Right cardiac atrium (tissue), 5 donors: ENCODE measurements at regions not wholly inside any gene's neighbourhood (a gene's known extent, or its start where the extent isn't known, plus 50 kb on each side); places are given as distances from the start of the nearest gene placed in this dataset.

Experiments
- ATAC-seq, 2 donors: fragments of 200-7000 bp; cut with Tn5 transposase; one replicate each; pipeline versions ENCODE4 v1.8.0 to v1.9.1; 2020; ENCODE audit warnings: moderate library complexity in 2 of 2, mild to moderate bottlenecking in 1 of 2
- DNase-seq, 3 donors: peaks; one replicate each; pipeline ENCODE4 v3.0.0-alpha.2; 2020
- H3K27ac ChIP-seq: one replicate; pipeline ENCODE4 v1.5.1; 2013; ENCODE audit warnings: mild to moderate bottlenecking, low read length, control low read depth, moderate library complexity
- H3K27me3 ChIP-seq: one replicate; pipeline ENCODE4 v1.6.1; 2013; ENCODE audit not compliant: control insufficient read depth, insufficient read depth
- H3K4me1 ChIP-seq: one replicate; pipeline ENCODE4 v1.6.1; 2013; ENCODE audit warnings: low read length; ENCODE audit not compliant: control insufficient read depth, insufficient read depth
- H3K4me3 ChIP-seq: one replicate; pipeline ENCODE4 v1.5.1; 2013; ENCODE audit warnings: low read length, control low read depth
- H3K9me3 ChIP-seq: one replicate; pipeline ENCODE4 v1.6.1; 2013; ENCODE audit warnings: low read length; ENCODE audit not compliant: control insufficient read depth
- whole genome bisulfite sequencing: extraction: QIAGEN DNeasy Blood & Tissue Kit; methylation state at CpG from one replicate; pipeline ENCODE4 v1.1.7; 2013; 5-methylcytosine and 5-hydroxymethylcytosine counted together
- intact Hi-C, 4 donors: fragments of 100-400 bp; cut with DNase I; formaldehyde crosslinking; loops; one replicate each; pipeline versions ENCODE4 v1.11.0 to v1.14.0; 2022 to 2023
- donor health status: healthy with polysubstance abuse.
- donor health status: DM: no; HTN: yes; CAD: no.
- donor health status: DM: no; HTN: no; CAD: no.
- donor health status: DM: no; HTN: yes; CAD: no; lungs with severe emphysema.
- donor health status: DM: yes; HTN: yes; CAD: no.

DNA sequence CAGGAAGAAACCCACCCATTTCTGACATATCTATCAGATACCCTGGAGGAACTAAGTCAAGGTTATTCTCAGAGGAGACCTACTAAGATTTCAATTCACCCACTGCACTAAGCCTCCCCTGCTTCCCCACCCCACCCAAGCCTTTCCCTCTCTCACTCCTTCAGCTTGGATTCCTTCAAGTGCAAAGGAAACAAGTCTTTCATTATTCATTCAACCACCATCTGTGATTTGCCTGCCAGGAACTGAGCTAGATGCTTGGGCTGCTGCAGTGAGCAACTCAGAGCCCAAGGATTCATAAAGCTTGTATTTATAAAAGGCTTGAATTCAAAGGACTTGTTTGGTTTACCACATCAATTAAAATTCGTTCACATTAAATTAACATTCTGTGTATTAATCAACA is 161.3 kb downstream of the GXYLT1 start:
- no peak for ATAC-seq
- 58% methylated on average over 1 of the region's 1 CpG for WGBS
- intact Hi-C loops, result no loop called here
- H3K4me3 ChIP-seq, result no peak overlapping the region
- H3K4me1 ChIP-seq, result no peaks in the 10 kb centered on the region
- H3K27me3 ChIP-seq, result no peaks in the 10 kb centered on the region
- no peaks in the 10 kb centered on the region for H3K9me3 ChIP-seq
- no peak overlapping the region for H3K27ac ChIP-seq
- no peak for DNase-seq

DNA sequence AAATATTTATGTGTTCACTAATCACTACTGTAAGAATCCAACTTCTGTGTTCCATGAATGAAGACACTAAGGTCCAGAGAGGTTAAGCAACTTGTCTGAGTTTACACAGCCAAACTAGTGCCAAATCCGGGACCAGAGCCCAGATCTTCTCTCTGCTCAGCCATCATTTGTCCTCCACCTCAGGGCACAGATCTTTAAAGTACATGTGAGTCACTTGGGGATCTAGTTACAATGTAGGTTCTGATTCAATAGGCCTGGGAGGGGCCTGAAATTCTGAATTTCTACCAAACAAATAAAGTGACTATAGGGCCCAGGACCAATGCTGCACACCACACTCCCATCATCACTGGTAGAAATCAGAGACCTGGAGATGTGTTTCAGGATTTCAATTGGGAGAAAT is 162.9 kb downstream of the GXYLT1 start:
- Histone ChIP-seq H3K4me3 (no peak overlapping the region), H3K27ac (no peak overlapping the region), H3K9me3 (no peaks in the 10 kb centered on the region), H3K27me3 (no peaks in the 10 kb centered on the region), H3K4me1 (no peaks in the 10 kb centered on the region)
- intact Hi-C loops, result no loop called here
- ATAC-seq (no peak), DNase-seq (no peak)
- 77% methylated on average over 1 of the region's 1 CpG for WGBS

DNA sequence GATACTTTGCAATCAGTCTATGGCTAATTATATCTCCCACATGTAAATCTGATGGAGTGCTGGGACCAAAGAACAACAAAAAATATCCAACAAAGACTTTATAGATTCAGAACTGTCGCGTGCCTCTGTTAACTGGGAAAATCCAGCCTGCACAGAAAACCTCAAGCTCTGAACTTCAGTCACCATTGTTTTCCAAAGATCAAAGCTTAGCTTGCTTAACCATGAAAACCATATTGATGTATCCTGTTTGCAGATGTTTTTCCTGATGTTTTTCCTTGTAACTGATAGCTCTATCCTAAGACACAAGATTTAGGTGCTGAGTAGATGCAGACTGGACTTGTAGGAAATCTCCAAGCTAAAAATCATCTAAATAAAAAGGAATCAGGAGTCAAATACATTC is 163.7 kb downstream of the GXYLT1 start:
- ATAC-seq (no peak), DNase-seq (no peak)
- H3K9me3 ChIP-seq, result no peaks in the 10 kb centered on the region
- H3K4me3 ChIP-seq, result no peak overlapping the region
- H3K4me1 ChIP-seq, result no peaks in the 10 kb centered on the region
- 87% methylated on average over 2 of the region's 2 CpGs for WGBS
- no peak overlapping the region for H3K27ac ChIP-seq
- intact Hi-C loops, result no loop called here
- H3K27me3 ChIP-seq, result no peaks in the 10 kb centered on the region

DNA sequence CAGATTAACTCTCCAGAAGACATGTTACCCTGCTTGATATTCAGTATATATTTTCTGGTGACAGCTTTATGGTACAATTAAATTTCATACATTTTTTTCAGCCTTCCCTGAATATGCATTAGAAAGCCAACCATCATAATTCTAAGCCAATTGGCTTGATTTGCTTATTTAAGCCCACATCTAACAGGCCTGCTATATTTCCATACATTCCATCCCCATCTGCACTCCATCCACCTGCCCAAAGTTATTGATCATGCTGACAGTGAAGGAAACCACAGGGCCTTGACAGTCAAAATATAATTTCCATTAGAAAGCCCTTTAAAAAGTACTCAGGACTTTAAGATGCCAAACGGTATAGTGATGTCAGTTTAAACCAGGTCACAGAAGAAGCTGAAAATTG is 164.3 kb downstream of the GXYLT1 start:
- DNase-seq (no peak), ATAC-seq (no peak)
- intact Hi-C loops, result no loop called here
- H3K27ac ChIP-seq, result no peak overlapping the region
- no peaks in the 10 kb centered on the region for H3K9me3 ChIP-seq
- 65% methylated on average over 1 of the region's 1 CpG for WGBS
- no peaks in the 10 kb centered on the region for H3K27me3 ChIP-seq
- H3K4me3 ChIP-seq, result no peak overlapping the region
- no peaks in the 10 kb centered on the region for H3K4me1 ChIP-seq

DNA sequence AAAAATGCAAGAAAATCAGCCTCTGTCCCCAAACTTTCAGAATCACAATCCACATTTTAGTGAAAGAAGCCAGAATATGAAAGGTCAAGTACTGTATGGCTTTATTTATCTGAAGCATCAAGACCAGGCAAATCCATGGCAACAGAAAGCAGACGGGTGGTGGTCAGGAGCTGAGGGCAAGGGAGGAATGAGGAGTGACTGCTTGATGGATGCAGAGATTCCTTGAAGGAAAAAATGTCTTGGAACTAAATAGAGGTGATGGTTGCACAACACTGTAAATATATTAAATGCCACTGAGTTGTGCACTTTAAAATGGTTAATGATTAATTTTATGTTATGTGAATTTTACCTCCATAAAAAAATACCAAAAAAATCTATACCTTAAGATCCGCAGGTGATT is 165.1 kb downstream of the GXYLT1 start:
- no peaks in the 10 kb centered on the region for H3K4me1 ChIP-seq
- intact Hi-C loops, result no loop called here
- no peak overlapping the region for H3K4me3 ChIP-seq
- no peaks in the 10 kb centered on the region for H3K27me3 ChIP-seq
- DNase-seq (no peak), ATAC-seq (no peak)
- WGBS, result 88% methylated on average over 2 of the region's 2 CpGs
- H3K27ac ChIP-seq, result no peak overlapping the region
- H3K9me3 ChIP-seq, result no peaks in the 10 kb centered on the region

DNA sequence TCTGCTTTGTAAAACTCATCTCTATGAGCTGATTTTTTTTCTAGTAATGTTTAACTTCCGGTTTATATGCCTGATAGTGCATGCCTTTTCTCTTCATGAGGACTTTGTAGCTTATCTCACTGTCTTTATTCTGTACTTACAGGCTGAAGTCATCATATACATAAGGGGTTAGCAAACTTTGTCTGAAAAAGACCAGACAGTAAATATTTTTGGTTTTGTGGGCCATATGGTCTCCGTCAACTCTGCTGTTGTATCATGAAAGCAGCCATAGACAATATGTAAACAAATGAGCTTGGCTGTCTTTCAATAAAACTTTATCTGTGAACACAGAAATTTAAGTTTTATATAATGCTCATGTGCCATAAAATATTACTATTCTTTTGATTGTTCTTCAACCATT is 172.1 kb downstream of the GXYLT1 start:
- Histone ChIP-seq H3K4me1 (no peaks in the 10 kb centered on the region), H3K9me3 (no peaks in the 10 kb centered on the region), H3K27me3 (no peaks in the 10 kb centered on the region), H3K4me3 (no peak overlapping the region), H3K27ac (no peak overlapping the region)
- intact Hi-C loops, result no loop called here
- DNase-seq (no peak), ATAC-seq (no peak)
- whole genome bisulfite sequencing, result 82% methylated on average over 2 of the region's 2 CpGs

DNA sequence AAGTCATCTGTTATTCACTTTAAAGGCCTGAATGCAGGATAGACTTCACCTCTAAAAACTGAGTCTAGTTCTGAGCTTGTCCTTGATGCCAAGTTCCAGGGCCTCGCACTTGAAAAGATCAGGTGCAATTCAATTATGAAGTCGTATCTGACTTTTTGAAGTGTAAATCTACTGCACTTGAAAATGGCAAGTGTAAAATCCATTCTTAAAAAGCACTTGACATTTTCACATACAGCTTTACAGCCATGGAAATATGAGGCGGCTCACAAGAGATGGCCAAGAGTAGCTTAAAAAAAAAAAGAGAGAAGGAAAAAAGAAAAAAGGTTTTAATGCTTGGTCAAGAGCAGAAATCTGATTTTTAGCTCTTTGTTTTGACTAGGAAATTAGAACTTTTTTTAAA is 172.5 kb downstream of the GXYLT1 start:
- Histone ChIP-seq H3K4me1 (no peaks in the 10 kb centered on the region), H3K9me3 (no peaks in the 10 kb centered on the region), H3K27me3 (no peaks in the 10 kb centered on the region), H3K4me3 (no peak overlapping the region), H3K27ac (no peak overlapping the region)
- ATAC-seq (no peak), DNase-seq (no peak)
- 54% methylated on average over 3 of the region's 3 CpGs for WGBS
- intact Hi-C loops, result no loop called here

DNA sequence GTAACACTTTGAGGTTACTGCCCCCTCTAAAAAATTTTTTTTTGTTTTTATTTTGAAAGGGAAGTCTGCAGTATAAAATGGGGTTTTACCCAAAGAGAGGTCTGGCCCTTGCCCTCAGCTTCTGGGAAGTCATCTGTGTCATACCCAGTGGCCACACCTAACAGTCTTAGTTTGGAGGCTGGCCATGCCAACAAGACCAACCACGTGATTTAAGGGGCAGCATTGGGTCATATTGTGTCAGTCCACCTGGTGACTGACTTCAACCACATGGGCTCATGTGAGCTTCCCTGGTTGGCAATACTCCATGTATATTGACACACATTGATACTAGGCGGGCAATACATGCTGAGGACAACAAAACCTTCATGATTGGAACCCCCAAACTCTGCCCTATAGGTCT is 173.9 kb downstream of the GXYLT1 start:
- Histone ChIP-seq H3K9me3 (no peaks in the 10 kb centered on the region), H3K4me1 (no peaks in the 10 kb centered on the region), H3K27me3 (no peaks in the 10 kb centered on the region), H3K27ac (no peak overlapping the region), H3K4me3 (no peak overlapping the region)
- ATAC-seq (no peak), DNase-seq (no peak)
- intact Hi-C loops, result no loop called here
- 86% methylated on average over 2 of the region's 2 CpGs for WGBS

DNA sequence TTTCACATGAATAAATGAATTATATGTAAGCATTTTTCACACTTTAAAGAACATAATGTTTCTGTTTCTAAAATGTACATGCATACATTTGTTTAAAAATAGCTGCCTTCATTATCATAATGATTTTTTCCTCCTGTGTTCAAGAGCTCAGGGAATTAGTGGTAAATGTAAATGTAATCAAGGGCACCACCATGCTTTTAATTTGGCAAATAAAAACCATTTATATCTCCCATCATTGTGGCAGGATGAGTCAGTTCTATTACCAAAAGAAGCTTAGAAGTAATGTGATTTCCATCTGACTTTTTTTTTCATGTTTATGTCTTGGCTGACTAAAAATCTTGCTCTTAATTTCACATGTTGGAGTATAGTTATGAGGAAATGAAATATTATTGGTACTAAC is 176.1 kb downstream of the GXYLT1 start:
- intact Hi-C loops, result no loop called here
- Histone ChIP-seq H3K4me3 (no peak overlapping the region), H3K4me1 (no peaks in the 10 kb centered on the region), H3K9me3 (no peaks in the 10 kb centered on the region), H3K27me3 (no peaks in the 10 kb centered on the region), H3K27ac (no peak overlapping the region)
- ATAC-seq, result no peak
- no peak for DNase-seq

DNA sequence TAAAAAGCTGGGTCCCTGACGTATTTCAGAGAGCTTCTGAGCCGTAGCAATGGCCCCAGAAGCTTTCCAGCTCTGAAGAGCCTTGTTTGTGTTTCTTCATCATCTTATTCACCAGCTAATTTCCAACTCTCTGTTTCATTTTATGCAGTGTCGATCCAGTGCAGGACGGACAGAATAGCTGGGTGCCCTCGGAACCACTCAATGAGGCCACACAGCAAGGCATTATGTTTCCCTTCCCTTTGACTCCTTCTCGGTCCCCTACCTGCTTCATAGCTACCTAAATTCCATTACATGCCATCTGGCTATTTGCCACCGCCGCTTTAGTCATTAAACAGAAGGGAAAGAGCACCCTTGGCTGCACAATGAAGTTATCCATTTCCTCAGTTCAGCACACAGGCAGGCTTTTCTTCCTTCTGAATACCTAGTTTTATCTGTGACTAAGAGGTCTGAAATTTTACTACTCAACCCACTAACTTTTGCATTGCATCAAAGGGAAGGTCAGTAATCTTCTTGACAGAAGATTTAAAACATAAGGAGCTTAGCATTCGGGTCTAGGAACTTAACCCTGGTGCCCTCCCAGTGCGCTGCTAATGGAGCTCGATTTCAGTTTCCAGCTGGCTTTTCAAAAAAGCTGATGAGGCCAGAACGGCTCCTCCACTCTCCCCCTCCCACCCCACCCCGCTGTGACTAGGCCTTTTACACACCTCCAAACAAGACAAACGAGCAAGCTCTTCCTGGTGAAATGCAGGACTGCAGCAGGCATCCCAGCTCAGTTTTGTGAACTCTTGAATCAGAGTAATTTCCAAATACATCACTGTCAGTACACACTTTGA is 176.8 kb downstream of the GXYLT1 start:
- Histone ChIP-seq H3K4me3 (no peak overlapping the region), H3K27me3 (no peaks in the 10 kb centered on the region), H3K27ac (no peak overlapping the region), H3K9me3 (no peaks in the 10 kb centered on the region), H3K4me1 (no peaks in the 10 kb centered on the region)
- ATAC-seq (no peak), DNase-seq (no peak)
- intact Hi-C loops, result no loop called here
- WGBS, result 68% methylated on average over 14 of the region's 14 CpGs

DNA sequence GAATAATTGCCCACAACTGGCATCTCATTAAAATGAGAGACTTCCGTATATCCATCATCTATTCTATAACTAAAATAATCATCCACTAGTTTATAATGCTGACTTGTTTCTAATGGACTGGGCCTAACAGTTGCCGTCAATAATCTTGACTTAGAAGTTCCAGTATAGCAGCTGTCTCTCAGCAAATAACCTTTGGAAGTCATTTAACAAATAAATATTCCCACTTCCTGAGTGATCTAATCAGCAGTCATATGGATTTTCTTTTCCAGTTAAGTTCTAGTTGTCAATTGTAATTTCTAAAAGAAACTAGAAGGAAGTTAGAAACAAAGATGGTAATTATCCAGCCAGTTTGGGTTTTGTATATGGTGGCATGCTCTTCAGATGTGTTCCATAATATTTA is 177.8 kb downstream of the GXYLT1 start:
- DNase-seq (no peak), ATAC-seq (no peak)
- Histone ChIP-seq H3K27ac (no peak overlapping the region), H3K4me1 (no peaks in the 10 kb centered on the region), H3K27me3 (no peaks in the 10 kb centered on the region), H3K4me3 (no peak overlapping the region), H3K9me3 (no peaks in the 10 kb centered on the region)
- WGBS, result 95% methylated on average over 2 of the region's 2 CpGs
- intact Hi-C loops, result no loop called here

DNA sequence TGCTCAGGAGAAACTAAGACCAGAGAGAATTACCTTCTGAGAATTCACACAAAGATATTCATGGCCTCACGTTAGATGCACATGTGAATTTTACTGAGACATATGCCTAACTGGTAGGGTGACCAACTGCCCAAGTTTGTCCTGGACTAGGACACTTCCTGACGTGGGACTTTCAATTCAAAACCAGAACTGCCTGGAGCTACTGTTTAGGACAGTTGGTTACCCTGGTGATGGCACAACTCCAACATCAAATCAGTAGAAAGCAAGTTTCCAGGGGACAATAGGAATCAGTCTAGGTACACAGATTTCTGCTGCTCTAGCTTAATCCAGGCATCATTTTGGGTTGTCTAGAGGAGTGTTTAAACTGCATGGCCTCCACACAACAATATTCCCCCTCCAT is 178.7 kb downstream of the GXYLT1 start:
- intact Hi-C loops, result no loop called here
- 61% methylated on average over 2 of the region's 2 CpGs for WGBS

More for the DNA sequence above, 178.7 kb downstream of the GXYLT1 start:
- H3K27ac ChIP-seq, result no peak overlapping the region
- H3K27me3 ChIP-seq, result no peaks in the 10 kb centered on the region
- DNase-seq (no peak), ATAC-seq (peak; percentile 50)
- H3K9me3 ChIP-seq, result no peaks in the 10 kb centered on the region
- no peak overlapping the region for H3K4me3 ChIP-seq
- H3K4me1 ChIP-seq, result no peaks in the 10 kb centered on the region
